Fibroblast of mammary gland (primary cell): ENCODE measurements at regions not wholly inside any gene's neighbourhood (a gene's known extent, or its start where the extent isn't known, plus 50 kb on each side); places are given as distances from the start of the nearest gene placed in this dataset.
A peak's percentile ranks its signal among the peaks of the same experiment; 100 is the strongest.

Experiments
- DNase-seq: peaks from one replicate; pipeline ENCODE4 v3.0.0-alpha.2; 2010; ENCODE audit warnings: low read depth
- H3K4me3 ChIP-seq: 2 replicates; pipeline ENCODE4 v1.5.1; 2011; ENCODE audit warnings: low read depth, mild to moderate bottlenecking, low read length, moderate library complexity; ENCODE audit not compliant: control insufficient read depth
- CTCF ChIP-seq: conservative IDR thresholded peaks from 2 replicates; pipeline ENCODE4 v1.5.1; 2011; ENCODE audit warnings: low read depth, low read length, inconsistent platforms; ENCODE audit not compliant: control insufficient read depth, insufficient read depth

DNA sequence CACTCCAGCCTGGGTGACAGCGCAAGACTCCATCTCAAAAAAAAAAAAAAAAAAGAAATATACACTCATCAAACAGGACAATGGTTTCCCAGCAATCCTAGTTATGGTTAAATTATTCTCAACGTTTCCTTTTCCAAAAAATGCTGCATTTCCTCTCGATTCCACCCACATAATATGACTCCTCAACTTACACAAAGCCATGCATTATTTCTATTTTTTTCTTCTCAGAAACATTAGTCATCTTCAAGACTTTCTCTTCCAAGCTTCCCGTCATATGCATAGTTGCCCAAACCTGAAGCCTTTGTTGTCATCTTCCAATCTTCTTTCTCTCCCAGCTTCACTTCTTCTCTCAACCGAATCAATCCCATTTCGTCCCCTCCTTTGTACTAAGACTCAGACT lies 61.4 kb upstream of the RANBP6 start:
- no peak overlapping the region for H3K4me3 ChIP-seq
- DNase-seq: peak; percentile 63
- no peak for TF ChIP-seq CTCF

DNA sequence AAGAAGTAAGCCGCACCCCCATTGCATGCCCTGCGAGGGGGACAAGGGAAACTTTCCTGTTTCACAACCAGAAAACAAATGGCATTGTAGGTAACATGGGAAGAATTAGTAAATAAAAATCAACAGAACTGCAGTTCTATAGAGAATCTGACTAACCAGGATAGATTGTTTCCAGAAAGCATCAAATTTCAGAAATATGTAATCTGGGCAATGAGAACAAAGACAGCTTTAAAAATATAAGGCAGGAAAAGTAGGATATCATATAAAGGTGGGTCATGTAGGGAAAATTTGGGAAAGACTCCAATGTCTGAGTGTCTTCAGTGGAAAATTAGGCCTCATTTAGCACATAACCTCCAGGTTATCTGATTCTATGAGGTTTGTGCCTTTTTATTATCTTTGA lies 58.3 kb upstream of the RANBP6 start:
- no peak overlapping the region for H3K4me3 ChIP-seq
- no peak for DNase-seq
- no peak for TF ChIP-seq CTCF

DNA sequence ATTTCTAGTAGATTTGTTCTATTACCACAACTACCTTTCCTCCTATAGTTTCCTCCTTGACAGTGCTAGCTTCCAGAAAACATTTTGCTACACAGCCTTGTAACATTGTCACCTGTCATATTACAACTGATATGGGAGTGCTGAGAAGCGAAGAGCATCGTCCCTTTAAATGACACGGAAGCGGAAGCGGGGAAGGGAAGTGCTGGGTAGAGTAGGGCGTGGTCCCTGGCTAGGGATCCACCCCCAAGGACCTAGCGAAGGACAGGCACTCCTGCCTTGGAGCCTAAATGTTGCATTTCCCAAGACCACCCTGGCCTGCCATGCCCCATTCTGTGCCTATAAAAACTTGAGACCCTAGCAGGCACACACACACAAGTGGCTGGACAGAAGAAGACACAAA lies 57.4 kb upstream of the RANBP6 start:
- DNase-seq: no peak
- TF ChIP-seq CTCF: no peak
- H3K4me3 ChIP-seq: no peak overlapping the region

DNA sequence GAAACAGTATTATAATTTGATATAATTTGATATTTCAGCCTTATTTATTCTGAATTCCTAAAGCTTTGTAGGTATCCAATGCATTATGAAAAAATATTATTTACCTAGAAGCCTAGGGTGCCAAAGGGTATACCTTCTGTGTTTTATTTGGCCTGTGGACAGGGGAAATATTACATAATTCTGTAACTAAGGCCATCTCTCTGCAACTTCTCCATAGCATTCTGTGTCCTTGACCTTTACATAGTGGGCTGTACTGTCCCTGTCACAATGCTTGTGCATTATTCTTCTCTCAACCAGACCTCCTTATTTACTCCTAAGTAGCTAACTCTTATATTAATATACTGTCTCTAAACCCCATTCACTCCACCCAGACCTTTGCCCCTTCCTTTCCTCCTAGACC lies 57.0 kb upstream of the RANBP6 start:
- no peak overlapping the region for H3K4me3 ChIP-seq
- DNase-seq: no peak
- no peak for TF ChIP-seq CTCF

DNA sequence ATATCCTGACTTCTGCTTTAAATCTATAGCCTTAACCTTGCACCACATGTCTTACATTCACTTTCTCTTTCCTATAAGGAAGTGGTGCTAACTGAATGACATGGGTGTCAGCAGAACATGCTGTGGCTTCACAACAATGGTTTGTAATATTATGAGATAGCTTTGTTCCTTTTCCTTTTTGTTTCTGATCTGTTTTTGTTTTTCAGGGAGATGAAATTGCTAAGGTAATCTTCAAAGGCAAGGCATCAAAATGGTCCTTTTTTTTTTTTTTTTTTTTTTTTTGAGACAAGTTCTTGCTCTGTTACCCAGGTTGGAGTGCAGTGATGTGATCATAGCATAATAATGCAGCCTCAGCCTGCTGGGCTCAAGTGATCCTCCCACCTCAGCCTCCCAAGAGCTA lies 53.6 kb upstream of the RANBP6 start:
- DNase-seq: no peak
- TF ChIP-seq CTCF: no peak
- H3K4me3 ChIP-seq: no peak overlapping the region

- no peak for TF ChIP-seq CTCF
- DNase-seq: no peak
- no peak overlapping the region for H3K4me3 ChIP-seq
Observed at GRCh38 chr9:6067426-6067825, 52.0 kb upstream of the RANBP6 start.
